A673 (cell line): ENCODE measurements at regions not wholly inside any gene's neighbourhood (a gene's known extent, or its start where the extent isn't known, plus 50 kb on each side); places are given as distances from the start of the nearest gene placed in this dataset.

Source experiments
- BruUV-seq: library from RNA; stranded (reverse); fragments of 400-500 nt; replicated peaks from 2 replicates; lab custom pipeline; 2021; lab: Mats Ljungman, UMichigan
- CTCF ChIA-PET: fragments of 300-600 bp; sonication (Branson Sonifier 250); formaldehyde crosslinking; loops from one replicate; lab custom pipeline; 2022; ENCODE audit warnings: antibody characterized with exemption; lab: Charles Lee
- POLR2A ChIA-PET: fragments of 300-600 bp; sonication (Branson Sonifier 250); formaldehyde crosslinking; loops from one replicate; lab custom pipeline; 2022; ENCODE audit warnings: antibody characterized with exemption; ENCODE audit not compliant: low non-redundant PET; lab: Charles Lee
- DNase-seq: peaks from one replicate; pipeline ENCODE4 v3.0.0-alpha.2; 2015; ENCODE audit warnings: low spot score
- H3K27ac ChIP-seq: fragments of 200-600 bp; sonication (generic); 2 replicates; pipeline ENCODE4 v1.5.1; 2016; ENCODE audit warnings: mixed run types, low read depth, mild to moderate bottlenecking, mixed read lengths, antibody characterized with exemption, low read length; ENCODE audit not compliant: poor library complexity, severe bottlenecking
- H3K27me3 ChIP-seq: fragments of 200-600 bp; sonication (generic); replicated peaks from 2 replicates; pipeline ENCODE4 v1.6.1; 2017; ENCODE audit warnings: mixed run types, low read depth, mild to moderate bottlenecking, mixed read lengths, antibody characterized with exemption, low read length; ENCODE audit not compliant: insufficient read depth, poor library complexity
- H3K36me3 ChIP-seq: fragments of 200-600 bp; sonication (generic); 2 replicates; pipeline ENCODE4 v1.6.1; 2016; ENCODE audit warnings: mixed run types, mild to moderate bottlenecking, mixed read lengths, antibody characterized with exemption, low read length; ENCODE audit not compliant: insufficient read depth, poor library complexity, severe bottlenecking
- H3K4me1 ChIP-seq: fragments of 200-600 bp; sonication (generic); 2 replicates; pipeline ENCODE4 v1.6.1; 2017; ENCODE audit warnings: mixed run types, mild to moderate bottlenecking, mixed read lengths, antibody characterized with exemption, low read length; ENCODE audit not compliant: insufficient read depth, poor library complexity, severe bottlenecking
- H3K4me3 ChIP-seq: fragments of 200-600 bp; sonication (generic); 2 replicates; pipeline ENCODE4 v1.5.1; 2016; ENCODE audit warnings: low read depth, mixed run types, mild to moderate bottlenecking, mixed read lengths, low read length; ENCODE audit not compliant: poor library complexity, severe bottlenecking
- H3K9me3 ChIP-seq: fragments of 200-600 bp; sonication (generic); 2 replicates; pipeline ENCODE4 v1.6.1; 2016; ENCODE audit warnings: mixed run types, low read depth, mild to moderate bottlenecking, mixed read lengths, antibody characterized with exemption, low read length; ENCODE audit not compliant: poor library complexity, severe bottlenecking
- EZH2 ChIP-seq: fragments of 200-600 bp; sonication (generic); IDR thresholded peaks from 2 replicates; pipeline ENCODE4 v1.6.1; 2017; ENCODE audit warnings: borderline replicate concordance, low read depth, mild to moderate bottlenecking, mixed read lengths, antibody characterized with exemption, low read length; ENCODE audit not compliant: poor library complexity, severe bottlenecking
- intact Hi-C: fragments of 100-400 bp; cut with micrococcal nuclease; formaldehyde crosslinking; loops from one replicate; pipeline ENCODE4 v1.10.0; 2022; ENCODE audit not compliant: unreplicated experiment
- TF ChIP-seq, protein P1 (sequence below): fragments of 300-800, 200-600 bp; sonication (generic); conservative IDR thresholded peaks from 2 replicates; pipeline ENCODE4 v1.5.1; 2017; ENCODE audit warnings: low read depth, mild to moderate bottlenecking, antibody characterized with exemption, low read length, moderate library complexity, mixed read lengths

DNA sequence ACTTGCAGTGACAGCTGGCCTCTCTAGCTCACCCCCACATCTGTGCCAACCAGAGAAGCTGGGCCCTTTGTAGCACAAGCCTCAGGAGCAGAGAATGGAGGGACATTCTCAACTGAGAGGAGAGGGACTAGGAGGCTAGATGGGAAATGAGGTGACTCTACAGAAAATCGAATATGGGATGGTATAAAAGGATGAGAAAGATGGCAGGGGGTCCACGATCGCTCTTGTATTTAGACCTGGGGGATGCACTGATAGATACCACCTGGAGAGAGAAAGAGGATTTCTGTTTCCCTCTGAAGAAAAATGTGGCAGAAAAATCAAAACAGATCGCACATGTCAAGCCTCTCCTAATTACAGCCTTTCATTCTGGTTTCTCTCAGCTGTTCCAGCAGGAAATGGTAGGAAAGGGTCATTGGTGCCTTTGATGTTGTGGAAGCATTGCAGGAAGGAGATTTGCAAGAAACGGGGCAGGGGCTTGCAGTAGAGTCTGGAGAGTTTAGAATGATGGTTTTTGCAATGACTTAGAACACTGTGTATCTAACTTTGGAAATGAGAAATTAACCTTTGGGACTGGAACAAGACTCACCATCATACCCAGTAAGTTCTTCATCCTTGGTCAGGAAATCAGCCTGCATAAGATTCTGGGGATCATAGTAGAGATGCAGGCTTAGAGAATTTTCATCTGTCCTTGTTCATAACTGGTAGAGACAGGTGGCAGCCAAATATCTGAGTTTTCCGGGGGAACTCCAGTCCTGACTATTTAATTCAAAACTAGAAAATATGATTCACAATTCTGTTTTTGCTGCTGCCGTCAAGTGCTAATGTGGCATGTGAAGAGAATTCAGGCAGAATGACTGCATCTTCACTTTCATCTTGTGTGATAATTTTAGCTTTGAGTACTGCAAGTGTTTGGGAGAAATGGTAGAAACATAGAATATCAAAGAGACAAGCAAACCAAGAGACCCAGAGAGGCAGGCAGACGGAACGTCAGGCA is 98.8 kb downstream of the DAD1 start:
- no peak for DNase-seq
- Histone ChIP-seq H3K4me3 (no peak overlapping the region), H3K4me1 (peaks cover 69% of the 10 kb centered on the region), H3K27ac (no peak overlapping the region), H3K9me3 (no peaks in the 10 kb centered on the region), H3K27me3 (no peaks in the 10 kb centered on the region), H3K36me3 (no peaks in the 10 kb centered on the region)
- ChIA-PET CTCF (no interaction called here), POLR2A (no interaction called here)
- TF ChIP-seq, protein P1, sequence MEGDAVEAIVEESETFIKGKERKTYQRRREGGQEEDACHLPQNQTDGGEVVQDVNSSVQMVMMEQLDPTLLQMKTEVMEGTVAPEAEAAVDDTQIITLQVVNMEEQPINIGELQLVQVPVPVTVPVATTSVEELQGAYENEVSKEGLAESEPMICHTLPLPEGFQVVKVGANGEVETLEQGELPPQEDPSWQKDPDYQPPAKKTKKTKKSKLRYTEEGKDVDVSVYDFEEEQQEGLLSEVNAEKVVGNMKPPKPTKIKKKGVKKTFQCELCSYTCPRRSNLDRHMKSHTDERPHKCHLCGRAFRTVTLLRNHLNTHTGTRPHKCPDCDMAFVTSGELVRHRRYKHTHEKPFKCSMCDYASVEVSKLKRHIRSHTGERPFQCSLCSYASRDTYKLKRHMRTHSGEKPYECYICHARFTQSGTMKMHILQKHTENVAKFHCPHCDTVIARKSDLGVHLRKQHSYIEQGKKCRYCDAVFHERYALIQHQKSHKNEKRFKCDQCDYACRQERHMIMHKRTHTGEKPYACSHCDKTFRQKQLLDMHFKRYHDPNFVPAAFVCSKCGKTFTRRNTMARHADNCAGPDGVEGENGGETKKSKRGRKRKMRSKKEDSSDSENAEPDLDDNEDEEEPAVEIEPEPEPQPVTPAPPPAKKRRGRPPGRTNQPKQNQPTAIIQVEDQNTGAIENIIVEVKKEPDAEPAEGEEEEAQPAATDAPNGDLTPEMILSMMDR, result no peak
- TF ChIP-seq EZH2, result no peak
- BruUV-seq, result no TSS peak
- intact Hi-C loops, result no loop called here

DNA sequence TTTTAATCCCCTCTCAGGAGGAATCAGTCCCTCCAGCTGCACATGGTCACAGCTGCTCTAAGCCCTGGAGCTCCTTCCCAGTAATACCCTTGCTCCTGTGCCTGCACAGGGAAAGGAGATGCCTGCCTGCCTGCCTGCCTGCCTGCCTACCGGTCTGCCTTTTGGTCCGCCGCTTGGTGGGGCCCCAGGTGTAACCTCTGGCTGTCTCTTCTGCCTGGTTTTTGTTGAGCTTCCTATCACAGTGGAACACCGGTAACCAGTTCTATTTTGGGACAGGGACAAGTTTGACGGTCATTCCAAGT is 99.8 kb downstream of the DAD1 start:
- CTCF ChIA-PET, result interaction anchor here (0.8 kb wide), 1 partner anchor 67 kb away, joined by 3 read pairs; no protein-coding TSS in a partner anchor
- no peak for TF ChIP-seq EZH2
- TF ChIP-seq, protein P1, result no peak
- Histone ChIP-seq H3K27me3 (no peaks in the 10 kb centered on the region), H3K9me3 (no peaks in the 10 kb centered on the region), H3K36me3 (no peaks in the 10 kb centered on the region), H3K27ac (no peak overlapping the region), H3K4me1 (peaks cover 79% of the 10 kb centered on the region), H3K4me3 (no peak overlapping the region)
- DNase-seq, result no peak
- POLR2A ChIA-PET, result interaction anchor here (0.5 kb wide), 1 partner anchor 1313 kb away, joined by 3 read pairs; no protein-coding TSS in a partner anchor
- no TSS peak for BruUV-seq
- intact Hi-C loops, result no loop called here

DNA sequence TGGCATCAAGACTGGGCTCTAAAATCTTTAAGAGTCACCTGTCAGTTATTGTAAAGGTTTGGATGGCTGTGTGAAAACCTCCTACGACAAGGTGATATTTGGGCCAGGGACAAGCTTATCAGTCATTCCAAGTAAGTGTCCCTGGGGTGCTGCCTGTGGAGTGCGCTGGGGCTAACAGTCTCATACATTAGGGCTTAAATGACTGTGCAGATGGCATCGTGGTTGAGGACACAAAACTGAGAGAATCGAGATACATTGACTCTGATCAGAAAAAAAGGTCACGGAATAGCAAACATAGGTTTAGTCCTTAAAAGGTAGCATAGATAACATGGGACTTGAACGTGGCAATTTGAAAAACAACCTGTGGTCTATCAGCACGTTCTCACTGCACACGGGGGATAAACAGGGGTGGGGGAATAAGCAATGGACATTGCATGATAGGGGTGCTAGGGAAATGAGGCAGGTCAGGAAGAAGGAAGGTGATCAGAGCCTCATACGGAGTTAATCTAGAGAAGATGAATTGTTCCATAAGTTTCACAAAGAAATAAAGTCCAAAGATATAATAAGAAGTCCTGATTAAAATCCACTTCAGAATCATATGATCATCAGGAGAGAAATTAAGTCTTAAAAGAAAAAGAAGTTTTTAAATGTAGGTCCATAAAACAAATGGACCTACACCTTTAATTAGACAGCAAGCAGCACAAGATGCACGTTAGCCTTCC is 100.3 kb downstream of the DAD1 start:
- no TSS peak for BruUV-seq
- TF ChIP-seq, protein P1, result no peak
- no peak for TF ChIP-seq EZH2
- intact Hi-C loops, result no loop called here
- peaks cover 84% of the 10 kb centered on the region for H3K4me1 ChIP-seq
- H3K27ac ChIP-seq, result no peak overlapping the region
- DNase-seq, result no peak
- ChIA-PET CTCF (interaction anchor here (0.8 kb wide), 1 partner anchor 67 kb away, joined by 3 read pairs; no protein-coding TSS in a partner anchor), POLR2A (interaction anchor here (0.5 kb wide), 1 partner anchor 1312 kb away, joined by 3 read pairs; no protein-coding TSS in a partner anchor)
- H3K36me3 ChIP-seq, result no peaks in the 10 kb centered on the region
- no peaks in the 10 kb centered on the region for H3K9me3 ChIP-seq
- no peaks in the 10 kb centered on the region for H3K27me3 ChIP-seq
- H3K4me3 ChIP-seq, result no peak overlapping the region
